DMS 273 (cell line): ENCODE measurements at regions not wholly inside any gene's neighbourhood (a gene's known extent, or its start where the extent isn't known, plus 50 kb on each side); places are given as distances from the start of the nearest gene placed in this dataset.

Experiments used
- DNase-seq: peaks from one replicate; lab custom pipeline; 2025; ENCODE audit not compliant: unreplicated experiment; lab: John Stamatoyannopoulos, UW

GRCh38 chr1:162924179-162924578 is 63.2 kb upstream of the CCDC190 start:
- no peak for DNase-seq

GRCh38 chr1:162922201-162922600 is 61.2 kb upstream of the CCDC190 start:
- no peak for DNase-seq

- DNase-seq = no peak
Observed at GRCh38 chr1:162921311-162921710, 60.3 kb upstream of the CCDC190 start.

- no peak for DNase-seq
Observed at GRCh38 chr1:162919034-162919433, 58.1 kb upstream of the CCDC190 start.

GRCh38 chr1:162918151-162918754 is 57.3 kb upstream of the CCDC190 start:
- DNase-seq = no peak

GRCh38 chr1:162916821-162917613 is 56.0 kb upstream of the CCDC190 start:
- no peak for DNase-seq

- DNase-seq = no peak
Observed at GRCh38 chr1:162916407-162916806, 55.4 kb upstream of the CCDC190 start.

GRCh38 chr1:162914601-162915000 is 53.6 kb upstream of the CCDC190 start:
- DNase-seq = no peak

- DNase-seq = no peak
Observed at GRCh38 chr1:162913345-162913744, 52.4 kb upstream of the CCDC190 start.

- peak; percentile 22 for DNase-seq
Observed at GRCh38 chr1:162912061-162912667, 51.2 kb upstream of the CCDC190 start.
